Neural progenitor cell (in vitro differentiated cells): ENCODE measurements at regions not wholly inside any gene's neighbourhood (a gene's known extent, or its start where the extent isn't known, plus 50 kb on each side); places are given as distances from the start of the nearest gene placed in this dataset.

Experiments
- DNase-seq: peaks from one replicate; pipeline ENCODE4 v3.0.0-alpha.2; 2016; ENCODE audit warnings: low spot score
- H2AFZ ChIP-seq: fragments of 200-600 bp; sonication (generic); replicated peaks from 2 replicates; pipeline ENCODE4 v1.6.1; 2016; ENCODE audit warnings: antibody characterized with exemption
- H3F3A ChIP-seq: fragments of 200-600 bp; sonication (generic); 2 replicates; pipeline ENCODE4 v1.6.1; 2016; ENCODE audit warnings: antibody characterized with exemption, low read depth
- H3K27ac ChIP-seq: fragments of 200-600 bp; sonication (generic); 2 replicates; pipeline ENCODE4 v1.5.1; 2016; ENCODE audit warnings: mild to moderate bottlenecking
- H3K27me3 ChIP-seq: fragments of 200-600 bp; sonication (generic); 2 replicates; pipeline ENCODE4 v1.6.1; 2016; ENCODE audit warnings: mild to moderate bottlenecking, moderate library complexity
- H3K36me3 ChIP-seq: fragments of 200-600 bp; sonication (generic); 2 replicates; pipeline ENCODE4 v1.5.1; 2016
- H3K4me1 ChIP-seq: fragments of 200-600 bp; sonication (generic); 2 replicates; pipeline ENCODE4 v1.6.1; 2016; ENCODE audit warnings: mixed run types
- H3K4me2 ChIP-seq: fragments of 200-600 bp; sonication (generic); 2 replicates; pipeline ENCODE4 v1.6.1; 2016
- H3K4me3 ChIP-seq: fragments of 200-600 bp; sonication (generic); 2 replicates; pipeline ENCODE4 v1.5.1; 2016
- H3K79me2 ChIP-seq: fragments of 200-600 bp; sonication (generic); 2 replicates; pipeline ENCODE4 v1.6.1; 2016; ENCODE audit warnings: low read depth
- H3K9ac ChIP-seq: fragments of 200-600 bp; sonication (generic); 2 replicates; pipeline ENCODE4 v1.6.1; 2016
- H3K9me3 ChIP-seq: fragments of 200-600 bp; sonication (generic); 2 replicates; pipeline ENCODE4 v1.5.1; 2016; ENCODE audit warnings: low read depth
- H4K20me1 ChIP-seq: fragments of 200-600 bp; sonication (generic); 2 replicates; pipeline ENCODE4 v1.6.1; 2016; ENCODE audit warnings: low read depth
- H3K27ac Mint-ChIP-seq: 3 replicates; pipeline ENCODE4 v1.8.0; 2021; ENCODE audit warnings: mixed read lengths
- H3K27me3 Mint-ChIP-seq: 2 replicates; pipeline ENCODE4 v1.8.0; 2022; ENCODE audit warnings: low read depth, mild to moderate bottlenecking, inconsistent platforms, moderate library complexity, mixed read lengths; ENCODE audit not compliant: insufficient read depth
- H3K36me3 Mint-ChIP-seq: 3 replicates; pipeline ENCODE4 v1.8.0; 2021; ENCODE audit warnings: mixed read lengths
- H3K4me1 Mint-ChIP-seq: 3 replicates; pipeline ENCODE4 v1.8.0; 2021; ENCODE audit warnings: mixed read lengths
- H3K4me3 Mint-ChIP-seq: 3 replicates; pipeline ENCODE4 v1.8.0; 2021; ENCODE audit warnings: mild to moderate bottlenecking, moderate library complexity, mixed read lengths
- H3K9me3 Mint-ChIP-seq: 3 replicates; pipeline ENCODE4 v1.8.0; 2020; ENCODE audit warnings: mixed read lengths
- EZH2 ChIP-seq: fragments of 200-600 bp; sonication (generic); IDR thresholded peaks from 2 replicates; pipeline ENCODE4 v1.6.1; 2017; ENCODE audit warnings: antibody characterized with exemption, mild to moderate bottlenecking, moderate library complexity
- EZH2phosphoT487 ChIP-seq: fragments of 200-600 bp; sonication (generic); IDR thresholded peaks from 2 replicates; pipeline ENCODE4 v1.6.1; 2017; ENCODE audit warnings: antibody characterized with exemption
- TF ChIP-seq, protein P1 (sequence below): fragments of 200-600 bp; sonication (generic); IDR thresholded peaks from 2 replicates; pipeline ENCODE4 v1.5.1; 2017; ENCODE audit warnings: antibody characterized with exemption, mild to moderate bottlenecking

DNA sequence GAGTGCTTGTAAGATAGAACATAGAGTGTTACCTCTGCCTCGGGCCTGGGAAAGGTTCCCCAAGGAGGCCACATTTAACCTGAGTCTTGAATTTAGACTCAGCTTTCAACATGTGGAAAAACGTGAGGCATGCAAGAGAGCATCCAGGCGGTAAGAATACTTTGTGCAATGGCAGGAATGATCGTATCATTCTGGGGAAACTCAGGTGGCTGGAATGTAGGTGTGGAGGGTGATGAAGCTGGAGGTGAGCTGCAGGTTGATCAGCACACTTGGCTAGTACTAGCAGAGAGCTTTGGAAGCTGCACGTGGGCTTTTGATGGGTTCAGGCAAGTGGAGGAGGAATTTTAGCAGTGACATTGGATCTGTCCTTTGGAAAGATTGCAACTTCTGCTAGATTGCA, 270.3 kb upstream of the RAG2 start:
- Mint-ChIP-seq H3K4me1 (no peaks in the 10 kb centered on the region), H3K27me3 (no peaks in the 10 kb centered on the region), H3K9me3 (no peaks in the 10 kb centered on the region), H3K36me3 (no peaks in the 10 kb centered on the region), H3K27ac (no peak overlapping the region), H3K4me3 (no peak overlapping the region)
- Histone ChIP-seq H3K9me3 (no peaks in the 10 kb centered on the region), H3F3A (no peaks in the 10 kb centered on the region), H3K4me3 (no peak overlapping the region), H3K27ac (no peak overlapping the region), H3K36me3 (no peaks in the 10 kb centered on the region), H4K20me1 (no peaks in the 10 kb centered on the region), H3K9ac (no peak overlapping the region), H3K27me3 (no peaks in the 10 kb centered on the region), H3K4me1 (no peaks in the 10 kb centered on the region), H3K4me2 (no peak overlapping the region), H2AFZ (no peak overlapping the region), H3K79me2 (no peaks in the 10 kb centered on the region)
- DNase-seq = no peak
- TF ChIP-seq EZH2phosphoT487 = no peak

- no peaks in the 10 kb centered on the region for H3K36me3 ChIP-seq
- no peaks in the 10 kb centered on the region for H3K36me3 Mint-ChIP-seq
- TF ChIP-seq EZH2phosphoT487 = no peak
These were observed 267.8 kb upstream of the RAG2 start for GRCh38 chr11:36865846-36866245.

GRCh38 chr11:36854875-36855274, 256.8 kb upstream of the RAG2 start:
- Histone ChIP-seq H2AFZ (no peak overlapping the region), H3K27me3 (no peaks in the 10 kb centered on the region), H3K9me3 (no peaks in the 10 kb centered on the region), H3K27ac (no peak overlapping the region), H3K36me3 (no peaks in the 10 kb centered on the region), H3K4me1 (no peaks in the 10 kb centered on the region), H3K4me2 (no peak overlapping the region), H4K20me1 (no peaks in the 10 kb centered on the region), H3F3A (no peaks in the 10 kb centered on the region), H3K4me3 (no peak overlapping the region), H3K79me2 (no peaks in the 10 kb centered on the region), H3K9ac (no peak overlapping the region)
- no peaks in the 10 kb centered on the region for H3K27me3 Mint-ChIP-seq
- no peaks in the 10 kb centered on the region for H3K4me1 Mint-ChIP-seq
- no peaks in the 10 kb centered on the region for H3K9me3 Mint-ChIP-seq
- H3K4me3 Mint-ChIP-seq = no peak overlapping the region
- H3K27ac Mint-ChIP-seq = no peak overlapping the region
- no peaks in the 10 kb centered on the region for H3K36me3 Mint-ChIP-seq
- TF ChIP-seq EZH2phosphoT487 = no peak
- TF ChIP-seq EZH2 = no peak
- TF ChIP-seq, protein P1, sequence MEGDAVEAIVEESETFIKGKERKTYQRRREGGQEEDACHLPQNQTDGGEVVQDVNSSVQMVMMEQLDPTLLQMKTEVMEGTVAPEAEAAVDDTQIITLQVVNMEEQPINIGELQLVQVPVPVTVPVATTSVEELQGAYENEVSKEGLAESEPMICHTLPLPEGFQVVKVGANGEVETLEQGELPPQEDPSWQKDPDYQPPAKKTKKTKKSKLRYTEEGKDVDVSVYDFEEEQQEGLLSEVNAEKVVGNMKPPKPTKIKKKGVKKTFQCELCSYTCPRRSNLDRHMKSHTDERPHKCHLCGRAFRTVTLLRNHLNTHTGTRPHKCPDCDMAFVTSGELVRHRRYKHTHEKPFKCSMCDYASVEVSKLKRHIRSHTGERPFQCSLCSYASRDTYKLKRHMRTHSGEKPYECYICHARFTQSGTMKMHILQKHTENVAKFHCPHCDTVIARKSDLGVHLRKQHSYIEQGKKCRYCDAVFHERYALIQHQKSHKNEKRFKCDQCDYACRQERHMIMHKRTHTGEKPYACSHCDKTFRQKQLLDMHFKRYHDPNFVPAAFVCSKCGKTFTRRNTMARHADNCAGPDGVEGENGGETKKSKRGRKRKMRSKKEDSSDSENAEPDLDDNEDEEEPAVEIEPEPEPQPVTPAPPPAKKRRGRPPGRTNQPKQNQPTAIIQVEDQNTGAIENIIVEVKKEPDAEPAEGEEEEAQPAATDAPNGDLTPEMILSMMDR = no peak
- no peak for DNase-seq

More at GRCh38 chr11:36865846-36866245, 267.8 kb upstream of the RAG2 start:
- Histone ChIP-seq H2AFZ (no peak overlapping the region), H3F3A (no peaks in the 10 kb centered on the region), H3K4me1 (no peaks in the 10 kb centered on the region), H4K20me1 (no peaks in the 10 kb centered on the region), H3K9me3 (no peaks in the 10 kb centered on the region), H3K27me3 (no peaks in the 10 kb centered on the region), H3K27ac (no peak overlapping the region), H3K79me2 (no peaks in the 10 kb centered on the region), H3K9ac (no peak overlapping the region), H3K4me3 (no peak overlapping the region), H3K4me2 (no peak overlapping the region)
- no peak overlapping the region for H3K27ac Mint-ChIP-seq
- DNase-seq = no peak
- H3K27me3 Mint-ChIP-seq = no peaks in the 10 kb centered on the region
- no peaks in the 10 kb centered on the region for H3K9me3 Mint-ChIP-seq
- H3K4me1 Mint-ChIP-seq = no peaks in the 10 kb centered on the region
- H3K4me3 Mint-ChIP-seq = no peak overlapping the region

DNA sequence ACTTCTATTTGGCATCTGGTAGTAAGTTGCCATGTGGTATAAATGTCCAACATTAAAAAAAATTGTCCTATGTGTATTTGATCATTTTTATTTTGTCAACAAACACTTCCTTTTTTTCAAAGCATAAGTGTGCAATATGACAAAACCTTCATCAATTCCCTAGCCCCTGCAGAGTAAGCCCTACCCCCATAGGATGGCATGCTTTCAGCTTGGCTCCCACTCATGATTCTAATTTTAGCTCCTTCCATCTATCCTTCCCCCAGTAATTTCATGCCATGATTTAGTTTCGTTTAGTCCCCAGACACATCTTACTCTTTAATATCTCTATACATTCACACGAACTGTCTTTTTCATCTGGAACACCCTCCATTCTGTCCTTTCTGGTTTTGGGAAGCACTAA, 250.6 kb upstream of the RAG2 start:
- Mint-ChIP-seq H3K9me3 (no peaks in the 10 kb centered on the region), H3K4me1 (no peaks in the 10 kb centered on the region), H3K36me3 (no peaks in the 10 kb centered on the region), H3K4me3 (no peak overlapping the region), H3K27me3 (no peaks in the 10 kb centered on the region), H3K27ac (no peak overlapping the region)
- no peak for DNase-seq
- no peaks in the 10 kb centered on the region for H3K36me3 ChIP-seq
- H4K20me1 ChIP-seq = no peaks in the 10 kb centered on the region
- H3K27me3 ChIP-seq = no peaks in the 10 kb centered on the region
- no peak overlapping the region for H3K9ac ChIP-seq
- H3K9me3 ChIP-seq = no peaks in the 10 kb centered on the region
- H3K4me3 ChIP-seq = no peak overlapping the region
- TF ChIP-seq EZH2 = no peak
- TF ChIP-seq EZH2phosphoT487 = no peak
- TF ChIP-seq, protein P1 = no peak
- H3K27ac ChIP-seq = no peak overlapping the region
- no peaks in the 10 kb centered on the region for H3K79me2 ChIP-seq
- H2AFZ ChIP-seq = no peak overlapping the region
- no peaks in the 10 kb centered on the region for H3K4me1 ChIP-seq
- H3F3A ChIP-seq = no peaks in the 10 kb centered on the region
- no peak overlapping the region for H3K4me2 ChIP-seq
